ENCODE measurements at regions not wholly inside any gene's neighbourhood (a gene's known extent, or its start where the extent isn't known, plus 50 kb on each side); places are given as distances from the start of the nearest gene placed in this dataset.

DNA sequence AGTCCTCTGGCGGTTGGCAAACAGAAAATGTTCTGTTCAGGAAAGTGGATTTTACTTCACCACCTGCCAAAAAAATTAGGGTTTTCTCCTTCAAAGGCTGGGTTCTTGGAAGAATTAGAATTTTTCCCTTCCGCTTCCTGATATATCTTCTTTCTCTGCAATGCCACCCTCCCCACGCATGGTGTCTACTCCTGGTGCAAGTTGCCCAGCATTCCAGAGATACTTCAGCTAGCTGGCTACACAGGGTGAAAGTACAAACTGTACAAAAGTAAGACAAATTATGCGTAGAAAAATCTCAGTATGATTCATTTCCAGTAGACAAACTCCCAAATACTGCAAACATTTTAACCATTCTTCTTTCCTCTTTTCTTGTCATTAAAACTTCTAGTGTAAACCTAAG, 430.1 kb upstream of the ESRRG start (continued):
- TF ChIP-seq ZBTB40 (IDR thresholded peaks at IDR 0.05) (no peak), ZBTB40 (CRISPR knock-in tag; IDR thresholded peaks at IDR 0.05) (no peak), MAFF (IDR thresholded peaks at IDR 0.05; ENCODE audit: low read length) (no peak), NFE2 (IDR thresholded peaks at IDR 0.05; ENCODE audit: low read depth) (no peak), SIRT6 (IDR thresholded peaks at IDR 0.05; ENCODE audit: low read depth, low read length) (no peak), HLTF (IDR thresholded peaks at IDR 0.05) (no peak), NCOA1 (IDR thresholded peaks at IDR 0.05; ENCODE audit: low read depth) (no peak), CCAR2 (IDR thresholded peaks at IDR 0.05; ENCODE audit: low read depth, low read length) (no peak), RBFOX2 (IDR thresholded peaks at IDR 0.05; ENCODE audit: low read depth, low read length) (no peak)
